ENCODE measurements at regions not wholly inside any gene's neighbourhood (a gene's known extent, or its start where the extent isn't known, plus 50 kb on each side); places are given as distances from the start of the nearest gene placed in this dataset.

DNA sequence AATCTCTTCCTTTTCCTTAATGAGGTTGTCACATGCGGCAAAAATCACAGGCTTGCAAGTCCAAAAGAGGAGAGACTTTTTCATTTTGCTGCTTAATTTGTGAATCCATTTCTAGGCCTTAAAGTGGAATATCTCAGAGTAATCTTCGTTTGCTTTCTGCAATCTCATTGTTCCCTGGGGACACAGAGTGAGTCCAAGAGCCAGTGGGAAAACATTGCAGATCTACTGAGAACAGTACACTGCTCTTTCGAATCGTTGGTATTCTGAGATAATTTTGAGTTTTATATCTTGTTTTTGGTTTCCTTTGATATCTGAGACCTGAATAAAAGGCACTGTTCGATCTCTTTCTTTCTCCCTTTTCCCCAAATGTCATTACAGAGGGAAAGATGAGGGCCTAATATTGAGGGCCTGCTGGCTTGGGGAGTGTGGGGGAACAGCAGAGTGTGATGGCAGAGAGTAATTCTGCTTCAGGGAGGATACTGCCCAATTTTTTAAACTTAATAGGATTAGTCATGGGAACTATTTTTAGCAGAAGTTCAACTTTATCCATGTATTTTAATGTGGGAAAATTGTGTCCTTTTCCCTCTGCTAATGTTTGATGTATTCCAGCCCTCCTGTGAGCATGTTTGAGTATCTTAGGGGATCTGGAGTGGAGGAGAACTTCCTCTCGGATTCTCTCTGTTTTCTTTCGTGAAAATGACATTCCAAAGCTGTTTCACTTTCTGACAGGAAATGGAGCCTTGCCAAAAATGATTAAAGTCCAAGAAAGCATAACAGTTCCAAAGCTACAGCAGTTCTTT is 418.2 kb upstream of the ZEB2 start:
- peak overlapping the region; percentile 49 to 69 (median 54) for H3K27ac ChIP-seq
- H3K27me3 ChIP-seq = no peaks in the 10 kb centered on the region
- 49 to 62% methylated on average over 7 of the region's 7 CpGs for WGBS, 2 donors
- DNase-seq = no peak
- H3K4me1 ChIP-seq = peaks cover 0 to 21% (median 14%) of the 10 kb centered on the region in 4 donors
- no peaks in the 10 kb centered on the region for H3K9me3 ChIP-seq
- H3K4me3 ChIP-seq = no peak overlapping the region
- intact Hi-C loops (cut with DNase I) = loop anchor here (10.0 kb wide), 1 partner anchor 413 kb away; the partner anchor contains the start of gene ZEB2
- TF ChIP-seq, protein P1, sequence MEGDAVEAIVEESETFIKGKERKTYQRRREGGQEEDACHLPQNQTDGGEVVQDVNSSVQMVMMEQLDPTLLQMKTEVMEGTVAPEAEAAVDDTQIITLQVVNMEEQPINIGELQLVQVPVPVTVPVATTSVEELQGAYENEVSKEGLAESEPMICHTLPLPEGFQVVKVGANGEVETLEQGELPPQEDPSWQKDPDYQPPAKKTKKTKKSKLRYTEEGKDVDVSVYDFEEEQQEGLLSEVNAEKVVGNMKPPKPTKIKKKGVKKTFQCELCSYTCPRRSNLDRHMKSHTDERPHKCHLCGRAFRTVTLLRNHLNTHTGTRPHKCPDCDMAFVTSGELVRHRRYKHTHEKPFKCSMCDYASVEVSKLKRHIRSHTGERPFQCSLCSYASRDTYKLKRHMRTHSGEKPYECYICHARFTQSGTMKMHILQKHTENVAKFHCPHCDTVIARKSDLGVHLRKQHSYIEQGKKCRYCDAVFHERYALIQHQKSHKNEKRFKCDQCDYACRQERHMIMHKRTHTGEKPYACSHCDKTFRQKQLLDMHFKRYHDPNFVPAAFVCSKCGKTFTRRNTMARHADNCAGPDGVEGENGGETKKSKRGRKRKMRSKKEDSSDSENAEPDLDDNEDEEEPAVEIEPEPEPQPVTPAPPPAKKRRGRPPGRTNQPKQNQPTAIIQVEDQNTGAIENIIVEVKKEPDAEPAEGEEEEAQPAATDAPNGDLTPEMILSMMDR (IDR thresholded peaks at IDR 0.05) = no peak
- TF ChIP-seq POLR2AphosphoS5 (IDR thresholded peaks at IDR 0.05) = peak; percentile 28 to 73 (median 48)
- no peaks in the 10 kb centered on the region for H3K36me3 ChIP-seq

DNA sequence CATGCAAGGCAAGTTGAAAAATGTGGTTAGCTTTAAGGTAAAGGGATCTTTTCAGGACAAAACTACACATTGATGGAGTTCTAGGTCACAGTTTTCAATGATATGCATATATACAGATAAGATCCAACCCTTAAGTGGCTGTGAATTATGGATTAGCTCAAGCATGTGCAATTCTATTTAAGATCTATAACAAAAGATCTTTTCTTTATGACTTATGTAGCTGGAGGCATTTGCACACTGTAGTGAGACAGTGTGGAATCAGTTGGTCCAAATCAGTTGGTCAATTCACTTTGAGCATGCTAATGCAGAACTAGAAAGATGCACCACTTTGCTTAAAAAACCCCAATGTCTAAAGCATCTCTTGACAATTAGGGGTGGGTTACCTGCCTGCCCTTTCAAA is 417.1 kb upstream of the ZEB2 start:
- H3K27ac ChIP-seq = peak overlapping the region; percentile 49 to 69 (median 54)

DNA sequence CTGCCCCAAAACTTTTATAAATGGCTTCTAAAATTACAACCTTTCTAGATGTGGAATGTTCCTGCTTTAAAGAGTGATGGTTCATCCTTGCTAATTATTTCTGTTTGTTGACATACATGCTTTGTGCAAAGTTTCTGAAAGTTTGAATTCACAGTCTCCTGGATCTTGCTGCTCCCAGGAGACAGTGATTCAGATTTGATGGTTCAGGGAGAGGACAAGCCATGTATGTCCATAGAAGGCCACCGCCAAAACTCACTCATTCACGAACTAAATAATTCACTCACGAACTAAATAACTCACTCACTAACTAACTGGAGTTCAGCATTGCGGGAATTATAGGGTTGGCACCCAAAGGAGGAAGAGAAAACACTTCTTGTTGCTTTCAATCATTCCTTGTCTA is 416.5 kb upstream of the ZEB2 start:
- intact Hi-C loops (cut with DNase I) = loop anchor here (10.0 kb wide), 1 partner anchor 412 kb away; the partner anchor contains the start of gene ZEB2
- H3K9me3 ChIP-seq = no peaks in the 10 kb centered on the region
- WGBS, 2 donors = 83 to 86% methylated on average over 4 of the region's 4 CpGs
- TF ChIP-seq EP300 (IDR thresholded peaks at IDR 0.05) (no peak), POLR2AphosphoS5 (IDR thresholded peaks at IDR 0.05) (no peak)
- peaks cover 0 to 21% (median 12%) of the 10 kb centered on the region in 4 donors for H3K4me1 ChIP-seq
- DNase-seq = no peak
- H3K36me3 ChIP-seq = no peaks in the 10 kb centered on the region
- H3K27me3 ChIP-seq = no peaks in the 10 kb centered on the region
- H3K27ac ChIP-seq = no peak overlapping the region
- H3K4me3 ChIP-seq = no peak overlapping the region

More for the DNA sequence above, 417.1 kb upstream of the ZEB2 start:
- H3K4me3 ChIP-seq = no peak overlapping the region
- no peaks in the 10 kb centered on the region for H3K9me3 ChIP-seq
- intact Hi-C loops (cut with DNase I) = loop anchor here (10.0 kb wide), 1 partner anchor 412 kb away; the partner anchor contains the start of gene ZEB2
- DNase-seq = no peak
- peaks cover 0 to 21% (median 12%) of the 10 kb centered on the region in 4 donors for H3K4me1 ChIP-seq
- no peaks in the 10 kb centered on the region for H3K27me3 ChIP-seq
- H3K36me3 ChIP-seq = no peaks in the 10 kb centered on the region
- TF ChIP-seq, protein P1 (IDR thresholded peaks at IDR 0.05) = no peak
- TF ChIP-seq POLR2AphosphoS5 (IDR thresholded peaks at IDR 0.05) = no peak
- TF ChIP-seq POLR2A (IDR thresholded peaks at IDR 0.05) = no peak
- no peak for TF ChIP-seq EP300 (IDR thresholded peaks at IDR 0.05)

DNA sequence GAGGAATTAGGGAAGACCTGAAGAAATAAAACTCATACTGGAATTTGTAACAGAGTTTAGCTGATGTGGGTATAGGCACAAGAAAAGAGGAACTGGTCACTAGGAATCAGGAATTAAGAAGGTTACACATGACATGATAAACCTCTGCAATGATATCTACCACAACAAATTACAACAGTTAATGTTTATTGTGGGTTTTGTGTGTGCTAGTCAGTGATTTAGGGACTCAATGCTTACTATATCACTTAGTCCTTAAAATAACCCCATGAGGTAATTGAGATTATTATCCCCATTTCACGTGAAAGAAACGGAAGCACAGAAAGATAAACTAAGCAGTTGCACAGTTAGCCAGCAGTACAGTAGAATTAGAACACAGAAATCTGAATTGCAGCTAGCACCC is 415.8 kb upstream of the ZEB2 start:
- DNase-seq = no peak
- H3K27me3 ChIP-seq = no peaks in the 10 kb centered on the region
- H3K36me3 ChIP-seq = no peaks in the 10 kb centered on the region
- WGBS, 2 donors = 73 to 75% methylated on average over 2 of the region's 2 CpGs
- peaks cover 0 to 21% (median 12%) of the 10 kb centered on the region in 4 donors for H3K4me1 ChIP-seq
- no peaks in the 10 kb centered on the region for H3K9me3 ChIP-seq
- TF ChIP-seq POLR2A (IDR thresholded peaks at IDR 0.05) = no peak
- TF ChIP-seq EP300 (IDR thresholded peaks at IDR 0.05) = no peak
- TF ChIP-seq POLR2AphosphoS5 (IDR thresholded peaks at IDR 0.05) = no peak
- TF ChIP-seq, protein P1 (IDR thresholded peaks at IDR 0.05) = no peak
- H3K4me3 ChIP-seq = no peak overlapping the region
- intact Hi-C loops (cut with DNase I) = loop anchor here (10.0 kb wide), 1 partner anchor 411 kb away; the partner anchor contains the start of gene ZEB2
- H3K27ac ChIP-seq = no peak overlapping the region

DNA sequence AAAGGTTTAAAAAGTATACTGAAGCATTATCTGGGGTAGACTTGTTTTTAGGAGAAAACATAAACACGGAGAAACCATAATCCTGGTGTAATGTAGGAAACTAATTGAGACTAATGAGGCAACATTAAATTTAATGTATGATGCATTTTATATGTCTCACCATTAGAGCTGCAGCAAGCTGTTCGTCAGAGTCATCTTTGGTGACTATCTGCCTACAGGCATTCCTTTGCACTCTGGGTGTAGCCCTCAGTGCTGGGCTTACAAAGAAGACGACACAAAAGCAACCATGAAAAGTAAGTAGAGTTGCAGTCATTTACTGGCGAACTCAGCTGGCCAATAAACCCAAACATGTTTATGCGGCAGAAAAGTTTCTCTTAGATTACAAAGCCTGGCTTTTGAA is 415.3 kb upstream of the ZEB2 start:
- TF ChIP-seq EP300 (IDR thresholded peaks at IDR 0.05) (no peak), POLR2AphosphoS5 (IDR thresholded peaks at IDR 0.05) (no peak), POLR2A (IDR thresholded peaks at IDR 0.05) (no peak)
- TF ChIP-seq, protein P1 (IDR thresholded peaks at IDR 0.05) = no peak
- Histone ChIP-seq H3K9me3 (no peaks in the 10 kb centered on the region), H3K27me3 (no peaks in the 10 kb centered on the region), H3K36me3 (no peaks in the 10 kb centered on the region), H3K4me1 (peaks cover 0 to 21% (median 12%) of the 10 kb centered on the region in 4 donors), H3K4me3 (no peak overlapping the region), H3K27ac (no peak overlapping the region)
- DNase-seq = no peak
- intact Hi-C loops (cut with DNase I) = loop anchor here (10.0 kb wide), 1 partner anchor 410 kb away; the partner anchor contains the start of gene ZEB2
- 82 to 86% methylated on average over 5 of the region's 5 CpGs for WGBS, 2 donors

Measured in sigmoid colon (tissue), 6 donors.